Suprapubic skin (tissue), 4 donors: ENCODE measurements at regions not wholly inside any gene's neighbourhood (a gene's known extent, or its start where the extent isn't known, plus 50 kb on each side); places are given as distances from the start of the nearest gene placed in this dataset.

Source experiments
- DNase-seq, 2 donors: peaks; one replicate each; pipeline ENCODE4 v3.0.0-alpha.2; 2019; ENCODE audit warnings: low spot score in 2 of 2
- H3K27ac ChIP-seq: fragments of 200-600 bp; sonication (generic); one replicate; pipeline ENCODE4 v1.5.1; 2019
- H3K27me3 ChIP-seq: fragments of 200-600 bp; sonication (generic); one replicate; pipeline ENCODE4 v1.5.1; 2019
- H3K36me3 ChIP-seq: fragments of 200-600 bp; sonication (generic); one replicate; pipeline ENCODE4 v1.5.1; 2019
- H3K4me1 ChIP-seq: fragments of 200-600 bp; sonication (generic); one replicate; pipeline ENCODE4 v1.5.1; 2019
- H3K4me3 ChIP-seq: fragments of 200-600 bp; sonication (generic); one replicate; pipeline ENCODE4 v1.5.1; 2019; ENCODE audit warnings: mild to moderate bottlenecking
- H3K9me3 ChIP-seq: fragments of 200-600 bp; sonication (generic); one replicate; pipeline ENCODE4 v1.5.1; 2019
- EP300 ChIP-seq: sonication (generic); formaldehyde crosslinking; IDR thresholded peaks from one replicate; pipeline ENCODE4 v1.6.1; 2017; ENCODE audit warnings: antibody characterized with exemption
- POLR2A ChIP-seq, 2 donors: fragments of 450-650 bp; IDR thresholded peaks; one replicate each; pipeline ENCODE4 v1.6.1; 2017; ENCODE audit warnings: antibody characterized with exemption in 2 of 2, mild to moderate bottlenecking in 2 of 2, moderate library complexity in 2 of 2
- POLR2AphosphoS5 ChIP-seq, 3 donors: sonication (generic); formaldehyde crosslinking; IDR thresholded peaks; one replicate each; pipeline ENCODE4 v1.6.1; 2017; ENCODE audit warnings: antibody characterized with exemption in 3 of 3
- WGBS: methylation state at CpG from one replicate; pipeline ENCODE4 v1.1.5; 2018; 5-methylcytosine and 5-hydroxymethylcytosine counted together
- TF ChIP-seq, protein P1 (sequence below), 2 donors: fragments of 200-600 bp in 1 of 2; fragments of 450-650 bp in 1 of 2; sonication (generic) in 1 of 2; IDR thresholded peaks; one replicate each; pipeline ENCODE4 v1.5.1; 2016 to 2019; ENCODE audit warnings: antibody characterized with exemption in 2 of 2, mild to moderate bottlenecking in 1 of 2, moderate library complexity in 1 of 2

DNA sequence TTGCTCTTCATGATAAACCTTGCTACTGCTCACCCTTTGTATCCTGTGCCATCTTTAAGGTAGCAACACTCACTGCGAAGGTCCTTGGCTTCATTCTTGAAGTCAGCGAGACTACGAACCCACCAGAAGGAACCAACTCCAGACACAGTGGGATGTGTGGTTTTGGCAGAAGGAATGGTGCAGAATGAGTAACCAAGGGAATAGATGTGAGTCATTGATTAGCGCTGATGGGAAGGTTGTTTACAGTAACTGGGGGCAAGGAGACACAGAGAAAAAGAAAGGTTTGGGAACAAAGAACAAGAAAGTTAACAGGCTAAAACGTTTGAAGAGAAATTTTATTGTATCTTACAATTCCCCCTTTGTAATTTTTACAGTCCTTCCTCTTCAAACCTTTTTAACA lies 266.1 kb upstream of the AMELY start:
- Histone ChIP-seq H3K27ac (no peak overlapping the region), H3K4me1 (no peaks in the 10 kb centered on the region), H3K36me3 (no peaks in the 10 kb centered on the region), H3K9me3 (no peaks in the 10 kb centered on the region), H3K27me3 (no peaks in the 10 kb centered on the region), H3K4me3 (no peak overlapping the region)
- TF ChIP-seq POLR2A (IDR thresholded peaks at IDR 0.05) (no peak), POLR2AphosphoS5 (IDR thresholded peaks at IDR 0.05) (no peak)
- WGBS, result no CpG with 5 or more reads among the region's 5 CpGs
- no peak for DNase-seq

DNA sequence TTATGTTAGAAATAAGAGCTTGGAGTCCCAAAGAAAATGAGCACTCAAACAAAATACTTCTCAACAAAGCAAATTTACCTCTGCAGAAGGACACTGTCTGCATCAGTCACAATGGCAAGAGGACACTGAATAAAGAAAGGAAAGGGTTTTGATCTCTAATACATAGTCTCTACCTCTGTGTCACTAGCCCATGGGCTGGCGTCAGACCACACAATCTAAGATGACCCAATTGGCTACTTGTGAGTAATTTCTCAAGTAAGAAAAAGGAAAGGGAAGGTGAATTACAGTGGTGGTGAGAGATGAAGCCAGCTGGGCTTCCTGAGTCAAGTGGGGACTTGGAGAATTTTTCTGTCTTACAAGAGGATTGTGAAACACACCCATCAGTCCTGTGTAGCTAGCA lies 257.9 kb upstream of the AMELY start:
- H3K4me1 ChIP-seq, result no peaks in the 10 kb centered on the region
- no CpG with 5 or more reads among the region's 1 CpG for WGBS
- TF ChIP-seq EP300 (no peak), POLR2A (IDR thresholded peaks at IDR 0.05) (no peak), POLR2AphosphoS5 (IDR thresholded peaks at IDR 0.05) (no peak)
- TF ChIP-seq, protein P1, sequence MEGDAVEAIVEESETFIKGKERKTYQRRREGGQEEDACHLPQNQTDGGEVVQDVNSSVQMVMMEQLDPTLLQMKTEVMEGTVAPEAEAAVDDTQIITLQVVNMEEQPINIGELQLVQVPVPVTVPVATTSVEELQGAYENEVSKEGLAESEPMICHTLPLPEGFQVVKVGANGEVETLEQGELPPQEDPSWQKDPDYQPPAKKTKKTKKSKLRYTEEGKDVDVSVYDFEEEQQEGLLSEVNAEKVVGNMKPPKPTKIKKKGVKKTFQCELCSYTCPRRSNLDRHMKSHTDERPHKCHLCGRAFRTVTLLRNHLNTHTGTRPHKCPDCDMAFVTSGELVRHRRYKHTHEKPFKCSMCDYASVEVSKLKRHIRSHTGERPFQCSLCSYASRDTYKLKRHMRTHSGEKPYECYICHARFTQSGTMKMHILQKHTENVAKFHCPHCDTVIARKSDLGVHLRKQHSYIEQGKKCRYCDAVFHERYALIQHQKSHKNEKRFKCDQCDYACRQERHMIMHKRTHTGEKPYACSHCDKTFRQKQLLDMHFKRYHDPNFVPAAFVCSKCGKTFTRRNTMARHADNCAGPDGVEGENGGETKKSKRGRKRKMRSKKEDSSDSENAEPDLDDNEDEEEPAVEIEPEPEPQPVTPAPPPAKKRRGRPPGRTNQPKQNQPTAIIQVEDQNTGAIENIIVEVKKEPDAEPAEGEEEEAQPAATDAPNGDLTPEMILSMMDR (IDR thresholded peaks at IDR 0.05), result no peak
- no peaks in the 10 kb centered on the region for H3K9me3 ChIP-seq
- DNase-seq, result no peak
- H3K27me3 ChIP-seq, result no peaks in the 10 kb centered on the region
- H3K27ac ChIP-seq, result no peak overlapping the region
- H3K36me3 ChIP-seq, result no peaks in the 10 kb centered on the region
- H3K4me3 ChIP-seq, result no peak overlapping the region

DNA sequence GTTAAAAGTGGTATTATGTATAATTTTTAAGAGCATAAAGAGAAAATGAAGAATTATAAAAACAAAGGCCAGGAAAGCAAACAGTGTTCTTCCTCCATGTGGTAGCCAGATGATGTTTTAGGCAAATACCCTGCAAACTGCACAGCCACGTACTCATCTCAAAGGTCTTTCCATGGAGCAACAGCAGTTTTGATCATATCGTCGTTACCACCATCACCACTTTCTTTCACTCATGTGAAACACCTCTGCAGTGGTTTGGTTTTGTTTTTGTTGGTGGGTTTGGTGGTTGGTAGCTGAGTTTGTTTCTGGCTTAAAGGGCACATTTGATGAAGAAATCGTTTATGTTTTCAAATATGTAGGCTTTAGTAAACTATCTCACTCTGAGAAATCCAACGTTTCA lies 229.9 kb upstream of the AMELY start:
- no CpG with 5 or more reads among the region's 5 CpGs for WGBS
- no peaks in the 10 kb centered on the region for H3K36me3 ChIP-seq
- DNase-seq, result no peak
- peaks cover 2% of the 10 kb centered on the region for H3K4me1 ChIP-seq
- no peak overlapping the region for H3K27ac ChIP-seq
- TF ChIP-seq, protein P1 (IDR thresholded peaks at IDR 0.05), result no peak
- TF ChIP-seq EP300 (no peak), POLR2A (IDR thresholded peaks at IDR 0.05) (no peak), POLR2AphosphoS5 (IDR thresholded peaks at IDR 0.05) (no peak)
- H3K9me3 ChIP-seq, result no peaks in the 10 kb centered on the region
- H3K27me3 ChIP-seq, result no peaks in the 10 kb centered on the region
- no peak overlapping the region for H3K4me3 ChIP-seq
